Putamen (tissue), 1 donor: ENCODE measurements at regions not wholly inside any gene's neighbourhood (a gene's known extent, or its start where the extent isn't known, plus 50 kb on each side); places are given as distances from the start of the nearest gene placed in this dataset.
"Not testable (repeated sequence)": the region's sequence is repeated elsewhere in the genome, so short reads cannot be mapped to it uniquely, and the experiment has no call there.

Experiments
- DNase-seq: peaks from one replicate; pipeline ENCODE4 v3.0.0-alpha.2; 2016; ENCODE audit warnings: low spot score

GRCh38 chr1:58932859-58933598 is 149.2 kb upstream of the JUN start:
- no peak for DNase-seq

GRCh38 chr1:58933599-58933926 is 149.7 kb upstream of the JUN start:
- no peak for DNase-seq

- DNase-seq, result no peak
Measured at GRCh38 chr1:58934706-58935105, 150.9 kb upstream of the JUN start.

GRCh38 chr1:58936973-58937372 is 153.1 kb upstream of the JUN start:
- DNase-seq, result no peak

GRCh38 chr1:58939146-58939545 is 155.3 kb upstream of the JUN start:
- no peak for DNase-seq

- DNase-seq, result no peak
Measured at GRCh38 chr1:58939666-58940370, 156.0 kb upstream of the JUN start.

- DNase-seq, result no peak
Measured at GRCh38 chr1:58941471-58942289, 157.8 kb upstream of the JUN start.

GRCh38 chr1:58942759-58943191 is 158.9 kb upstream of the JUN start:
- no peak for DNase-seq

GRCh38 chr1:58943776-58944175 is 159.9 kb upstream of the JUN start:
- no peak for DNase-seq

GRCh38 chr1:58944439-58944838 is 160.6 kb upstream of the JUN start:
- DNase-seq, result no peak

- no peak for DNase-seq
Measured at GRCh38 chr1:58946390-58946789, 162.5 kb upstream of the JUN start.

GRCh38 chr1:58948671-58949070 is 164.8 kb upstream of the JUN start:
- DNase-seq, result no peak

- DNase-seq, result no peak
Measured at GRCh38 chr1:58949551-58950220, 165.8 kb upstream of the JUN start.

GRCh38 chr1:58950897-58951296 is 167.1 kb upstream of the JUN start:
- DNase-seq, result no peak

GRCh38 chr1:58953951-58954350 is 170.1 kb upstream of the JUN start:
- DNase-seq, result not testable (repeated sequence)

GRCh38 chr1:58963287-58963686 is 179.4 kb upstream of the JUN start:
- DNase-seq, result not testable (repeated sequence)

- DNase-seq, result no peak
Measured at GRCh38 chr1:58964428-58964827, 180.6 kb upstream of the JUN start.

GRCh38 chr1:58964880-58965279 is 181.0 kb upstream of the JUN start:
- no peak for DNase-seq

- DNase-seq, result no peak
Measured at GRCh38 chr1:58966103-58966916, 182.5 kb upstream of the JUN start.

- no peak for DNase-seq
Measured at GRCh38 chr1:58966917-58967740, 183.3 kb upstream of the JUN start.
